Right cardiac atrium (tissue), 5 donors: ENCODE measurements at regions not wholly inside any gene's neighbourhood (a gene's known extent, or its start where the extent isn't known, plus 50 kb on each side); places are given as distances from the start of the nearest gene placed in this dataset.
A peak's percentile ranks its signal among the peaks of the same experiment; 100 is the strongest.

Experiments used
- ATAC-seq, 2 donors: fragments of 200-7000 bp; cut with Tn5 transposase; one replicate each; pipeline versions ENCODE4 v1.8.0 to v1.9.1; 2020; ENCODE audit warnings: moderate library complexity in 2 of 2, mild to moderate bottlenecking in 1 of 2
- DNase-seq, 3 donors: peaks; one replicate each; pipeline ENCODE4 v3.0.0-alpha.2; 2020
- H3K27ac ChIP-seq: one replicate; pipeline ENCODE4 v1.5.1; 2013; ENCODE audit warnings: mild to moderate bottlenecking, low read length, control low read depth, moderate library complexity
- H3K27me3 ChIP-seq: one replicate; pipeline ENCODE4 v1.6.1; 2013; ENCODE audit not compliant: control insufficient read depth, insufficient read depth
- H3K4me1 ChIP-seq: one replicate; pipeline ENCODE4 v1.6.1; 2013; ENCODE audit warnings: low read length; ENCODE audit not compliant: control insufficient read depth, insufficient read depth
- H3K4me3 ChIP-seq: one replicate; pipeline ENCODE4 v1.5.1; 2013; ENCODE audit warnings: low read length, control low read depth
- H3K9me3 ChIP-seq: one replicate; pipeline ENCODE4 v1.6.1; 2013; ENCODE audit warnings: low read length; ENCODE audit not compliant: control insufficient read depth
- WGBS: extraction: QIAGEN DNeasy Blood & Tissue Kit; methylation state at CpG from one replicate; pipeline ENCODE4 v1.1.7; 2013; 5-methylcytosine and 5-hydroxymethylcytosine counted together
- intact Hi-C, 4 donors: fragments of 100-400 bp; cut with DNase I; formaldehyde crosslinking; loops; one replicate each; pipeline versions ENCODE4 v1.11.0 to v1.14.0; 2022 to 2023
- donor health status: healthy with polysubstance abuse.
- donor health status: DM: no; HTN: yes; CAD: no.
- donor health status: DM: no; HTN: no; CAD: no.
- donor health status: DM: no; HTN: yes; CAD: no; lungs with severe emphysema.
- donor health status: DM: yes; HTN: yes; CAD: no.

GRCh38 chr7:79806161-79806734, 328.4 kb upstream of the GNAI1 start:
- Histone ChIP-seq H3K4me1 (no peaks in the 10 kb centered on the region), H3K9me3 (no peaks in the 10 kb centered on the region), H3K27ac (no peak overlapping the region), H3K4me3 (no peak overlapping the region), H3K27me3 (no peaks in the 10 kb centered on the region)
- ATAC-seq, result no peak
- intact Hi-C loops, result no loop called here
- DNase-seq, result no peak
- WGBS, result 40% methylated on average over 6 of the region's 6 CpGs

GRCh38 chr7:79790656-79791262, 337.3 kb upstream of the MAGI2 start:
- no peak for DNase-seq
- Histone ChIP-seq H3K4me3 (no peak overlapping the region), H3K27me3 (no peaks in the 10 kb centered on the region), H3K4me1 (no peaks in the 10 kb centered on the region), H3K9me3 (no peaks in the 10 kb centered on the region), H3K27ac (no peak overlapping the region)
- intact Hi-C loops, result no loop called here
- 65% methylated on average over 6 of the region's 6 CpGs for WGBS
- no peak for ATAC-seq

- H3K27me3 ChIP-seq, result no peaks in the 10 kb centered on the region
- ATAC-seq (no peak), DNase-seq (no peak)
- no peak overlapping the region for H3K27ac ChIP-seq
- no peaks in the 10 kb centered on the region for H3K4me1 ChIP-seq
- no peaks in the 10 kb centered on the region for H3K9me3 ChIP-seq
- H3K4me3 ChIP-seq, result no peak overlapping the region
- intact Hi-C loops, result no loop called here
- whole genome bisulfite sequencing, result 23% methylated on average over 2 of the region's 2 CpGs
Measured at GRCh38 chr7:79789584-79790345, 336.3 kb upstream of the MAGI2 start.

- WGBS, result 48% methylated on average over 3 of the region's 3 CpGs
- Histone ChIP-seq H3K27me3 (no peaks in the 10 kb centered on the region), H3K27ac (no peak overlapping the region), H3K4me1 (no peaks in the 10 kb centered on the region), H3K9me3 (no peaks in the 10 kb centered on the region), H3K4me3 (no peak overlapping the region)
- DNase-seq (no peak), ATAC-seq (no peak)
- intact Hi-C loops, result no loop called here
Measured at GRCh38 chr7:79787623-79788022, 334.2 kb upstream of the MAGI2 start.

GRCh38 chr7:79787096-79787495, 333.6 kb upstream of the MAGI2 start:
- Histone ChIP-seq H3K27ac (no peak overlapping the region), H3K4me1 (no peaks in the 10 kb centered on the region), H3K9me3 (no peaks in the 10 kb centered on the region), H3K27me3 (no peaks in the 10 kb centered on the region), H3K4me3 (no peak overlapping the region)
- no peak for ATAC-seq
- intact Hi-C loops, result no loop called here
- WGBS, result 55% methylated on average over 2 of the region's 2 CpGs
- no peak for DNase-seq

GRCh38 chr7:79786187-79786586, 332.7 kb upstream of the MAGI2 start:
- WGBS, result 66% methylated on average over 5 of the region's 5 CpGs
- Histone ChIP-seq H3K9me3 (no peaks in the 10 kb centered on the region), H3K4me3 (no peak overlapping the region), H3K27ac (no peak overlapping the region), H3K4me1 (no peaks in the 10 kb centered on the region), H3K27me3 (no peaks in the 10 kb centered on the region)
- intact Hi-C loops, result no loop called here
- ATAC-seq (no peak), DNase-seq (no peak)

- no peak overlapping the region for H3K4me3 ChIP-seq
- intact Hi-C loops, result no loop called here
- no peaks in the 10 kb centered on the region for H3K9me3 ChIP-seq
- no peaks in the 10 kb centered on the region for H3K4me1 ChIP-seq
- no peak overlapping the region for H3K27ac ChIP-seq
- ATAC-seq, result no peak
- 72% methylated on average over 3 of the region's 3 CpGs for WGBS
- no peak for DNase-seq
- no peaks in the 10 kb centered on the region for H3K27me3 ChIP-seq
Measured at GRCh38 chr7:79785556-79785955, 332.1 kb upstream of the MAGI2 start.

GRCh38 chr7:79782906-79783305, 329.4 kb upstream of the MAGI2 start:
- Histone ChIP-seq H3K4me3 (no peak overlapping the region), H3K27me3 (no peaks in the 10 kb centered on the region), H3K4me1 (peaks cover 2% of the 10 kb centered on the region), H3K9me3 (no peaks in the 10 kb centered on the region), H3K27ac (no peak overlapping the region)
- ATAC-seq (no peak), DNase-seq (no peak)
- intact Hi-C loops, result no loop called here

- H3K27me3 ChIP-seq, result no peaks in the 10 kb centered on the region
- H3K9me3 ChIP-seq, result no peaks in the 10 kb centered on the region
- ATAC-seq (no peak), DNase-seq (no peak)
- intact Hi-C loops, result no loop called here
- H3K4me3 ChIP-seq, result no peak overlapping the region
- H3K4me1 ChIP-seq, result peaks cover 2% of the 10 kb centered on the region
- WGBS, result 29% methylated on average over 3 of the region's 3 CpGs
- H3K27ac ChIP-seq, result no peak overlapping the region
Measured at GRCh38 chr7:79782256-79782655, 328.8 kb upstream of the MAGI2 start.

GRCh38 chr7:79781716-79782115, 328.2 kb upstream of the MAGI2 start:
- 20% methylated on average over 4 of the region's 4 CpGs for WGBS
- ATAC-seq, result peak in 1 of 2 donors; percentile 22

GRCh38 chr7:79778786-79779770, 325.6 kb upstream of the MAGI2 start:
- no peak overlapping the region for H3K4me3 ChIP-seq
- H3K9me3 ChIP-seq, result no peaks in the 10 kb centered on the region
- no peak for ATAC-seq
- no peak overlapping the region for H3K27ac ChIP-seq
- no peak for DNase-seq
- 69% methylated on average over 9 of the region's 9 CpGs for WGBS
- H3K4me1 ChIP-seq, result peaks cover 2% of the 10 kb centered on the region
- intact Hi-C loops, result no loop called here
- H3K27me3 ChIP-seq, result no peaks in the 10 kb centered on the region

More at GRCh38 chr7:79781716-79782115, 328.2 kb upstream of the MAGI2 start:
- H3K27me3 ChIP-seq, result no peaks in the 10 kb centered on the region
- no peak overlapping the region for H3K4me3 ChIP-seq
- H3K27ac ChIP-seq, result no peak overlapping the region
- H3K9me3 ChIP-seq, result no peaks in the 10 kb centered on the region
- intact Hi-C loops, result no loop called here
- peaks cover 2% of the 10 kb centered on the region for H3K4me1 ChIP-seq
- DNase-seq, result no peak
